Fibroblast of lung (primary cell): ENCODE measurements at regions not wholly inside any gene's neighbourhood (a gene's known extent, or its start where the extent isn't known, plus 50 kb on each side); places are given as distances from the start of the nearest gene placed in this dataset.
"Not testable (repeated sequence)": the region's sequence is repeated elsewhere in the genome, so short reads cannot be mapped to it uniquely, and the experiment has no call there.

Experiments
- DNase-seq, 2 donors: peaks; one replicate each; pipeline versions ENCODE4 v3.0.0 to v3.0.0-alpha.2; 2010; ENCODE audit warnings: low read depth in 2 of 2
- H2AFZ ChIP-seq: 2 replicates; pipeline ENCODE4 v1.5.1; 2012; ENCODE audit warnings: low read length, control low read depth, inconsistent platforms
- H3K27ac ChIP-seq: 2 replicates; pipeline ENCODE4 v1.5.1; 2011; ENCODE audit warnings: low read length, control low read depth; ENCODE audit not compliant: insufficient read depth
- H3K27me3 ChIP-seq: 2 replicates; pipeline ENCODE4 v1.5.1; 2011; ENCODE audit warnings: mild to moderate bottlenecking, low read length; ENCODE audit not compliant: control insufficient read depth, insufficient read depth
- H3K36me3 ChIP-seq: 2 replicates; pipeline ENCODE4 v1.5.1; 2011; ENCODE audit warnings: low read length; ENCODE audit not compliant: control insufficient read depth, insufficient read depth
- H3K4me1 ChIP-seq: 2 replicates; pipeline ENCODE4 v1.5.1; 2011; ENCODE audit warnings: low read length; ENCODE audit not compliant: control insufficient read depth, insufficient read depth; ENCODE audit errors: extremely low read depth
- H3K4me2 ChIP-seq: 2 replicates; pipeline ENCODE4 v1.5.1; 2011; ENCODE audit warnings: low read length, control low read depth; ENCODE audit not compliant: insufficient read depth; ENCODE audit errors: extremely low read depth
- H3K4me3 ChIP-seq, 4 experiments: fragments of 200-600 bp in 1 of 4; sonication (generic) in 1 of 4; replicated peaks in 1 of 4; 2 replicates each; pipeline ENCODE4 v1.5.1; 2011 to 2016; ENCODE audit warnings: low read length in 4 of 4, low read depth in 3 of 4, mild to moderate bottlenecking in 3 of 4, control low read depth in 2 of 4, inconsistent platforms in 1 of 4, mixed read lengths in 1 of 4; ENCODE audit not compliant: insufficient read depth in 1 of 4; ENCODE audit errors: control extremely low read depth in 1 of 4
- H3K79me2 ChIP-seq: 2 replicates; pipeline ENCODE4 v1.5.1; 2012; ENCODE audit warnings: mild to moderate bottlenecking, low read length, inconsistent platforms; ENCODE audit not compliant: control insufficient read depth, insufficient read depth
- H3K9ac ChIP-seq: 2 replicates; pipeline ENCODE4 v1.5.1; 2011; ENCODE audit warnings: mild to moderate bottlenecking, low read length, control low read depth; ENCODE audit not compliant: insufficient read depth
- H3K9me3 ChIP-seq: 2 replicates; pipeline ENCODE4 v1.5.1; 2012; ENCODE audit warnings: low read depth, low read length; ENCODE audit not compliant: control insufficient read depth, insufficient read depth
- H4K20me1 ChIP-seq: 2 replicates; pipeline ENCODE4 v1.5.1; 2011; ENCODE audit warnings: low read length; ENCODE audit not compliant: control insufficient read depth, insufficient read depth; ENCODE audit errors: extremely low read depth
- EZH2 ChIP-seq: IDR thresholded peaks from 2 replicates; pipeline ENCODE4 v1.5.1; 2012; ENCODE audit warnings: low read length, control low read depth, mild to moderate bottlenecking; ENCODE audit errors: missing control alignments
- TF ChIP-seq, protein P1 (sequence below), 2 donors: IDR thresholded peaks in 1 of 2; conservative IDR thresholded peaks in 1 of 2; 1 replicate in 1 of 2; 2 replicates in 1 of 2; pipeline ENCODE4 v1.5.1; 2011 to 2012; ENCODE audit warnings: low read length in 2 of 2, control low read depth in 1 of 2, inconsistent platforms in 1 of 2, low read depth in 1 of 2, mild to moderate bottlenecking in 1 of 2

DNA sequence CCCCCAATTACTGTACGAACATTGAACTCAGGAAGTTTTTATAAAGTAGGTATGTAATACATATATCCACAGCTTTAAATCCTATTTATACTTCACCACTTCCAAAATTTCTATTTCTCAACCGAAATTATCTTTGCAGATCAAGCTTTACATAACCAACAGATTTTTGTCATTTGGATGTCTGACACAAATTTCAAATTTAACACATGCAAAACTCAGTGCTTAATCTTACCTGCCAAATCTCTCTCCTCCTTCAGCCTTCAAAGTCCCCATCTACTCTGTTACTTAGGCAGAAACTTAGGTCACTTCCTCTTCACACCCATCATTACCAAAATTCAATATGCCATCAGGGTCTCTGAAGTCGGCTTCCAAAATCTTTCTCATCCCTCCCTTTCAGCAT, 990.1 kb upstream of the NRXN1 start:
- Histone ChIP-seq H2AFZ (no peak overlapping the region), H3K9ac (no peak overlapping the region), H3K4me1 (no peaks in the 10 kb centered on the region), H3K27me3 (no peaks in the 10 kb centered on the region), H3K4me2 (no peak overlapping the region), H3K9me3 (no peaks in the 10 kb centered on the region), H3K36me3 (no peaks in the 10 kb centered on the region), H4K20me1 (no peaks in the 10 kb centered on the region), H3K27ac (no peak overlapping the region), H3K4me3 (no peak overlapping the region), H3K79me2 (no peaks in the 10 kb centered on the region)
- DNase-seq, result no peak
- TF ChIP-seq, protein P1, sequence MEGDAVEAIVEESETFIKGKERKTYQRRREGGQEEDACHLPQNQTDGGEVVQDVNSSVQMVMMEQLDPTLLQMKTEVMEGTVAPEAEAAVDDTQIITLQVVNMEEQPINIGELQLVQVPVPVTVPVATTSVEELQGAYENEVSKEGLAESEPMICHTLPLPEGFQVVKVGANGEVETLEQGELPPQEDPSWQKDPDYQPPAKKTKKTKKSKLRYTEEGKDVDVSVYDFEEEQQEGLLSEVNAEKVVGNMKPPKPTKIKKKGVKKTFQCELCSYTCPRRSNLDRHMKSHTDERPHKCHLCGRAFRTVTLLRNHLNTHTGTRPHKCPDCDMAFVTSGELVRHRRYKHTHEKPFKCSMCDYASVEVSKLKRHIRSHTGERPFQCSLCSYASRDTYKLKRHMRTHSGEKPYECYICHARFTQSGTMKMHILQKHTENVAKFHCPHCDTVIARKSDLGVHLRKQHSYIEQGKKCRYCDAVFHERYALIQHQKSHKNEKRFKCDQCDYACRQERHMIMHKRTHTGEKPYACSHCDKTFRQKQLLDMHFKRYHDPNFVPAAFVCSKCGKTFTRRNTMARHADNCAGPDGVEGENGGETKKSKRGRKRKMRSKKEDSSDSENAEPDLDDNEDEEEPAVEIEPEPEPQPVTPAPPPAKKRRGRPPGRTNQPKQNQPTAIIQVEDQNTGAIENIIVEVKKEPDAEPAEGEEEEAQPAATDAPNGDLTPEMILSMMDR (conservative IDR thresholded peaks at IDR 0.05 in 1 of 2, IDR thresholded peaks at IDR 0.05 in 1 of 2; ENCODE audit: low read depth in 1 of 2, low read length in 2 of 2), result no peak
- TF ChIP-seq EZH2, result no peak

DNA sequence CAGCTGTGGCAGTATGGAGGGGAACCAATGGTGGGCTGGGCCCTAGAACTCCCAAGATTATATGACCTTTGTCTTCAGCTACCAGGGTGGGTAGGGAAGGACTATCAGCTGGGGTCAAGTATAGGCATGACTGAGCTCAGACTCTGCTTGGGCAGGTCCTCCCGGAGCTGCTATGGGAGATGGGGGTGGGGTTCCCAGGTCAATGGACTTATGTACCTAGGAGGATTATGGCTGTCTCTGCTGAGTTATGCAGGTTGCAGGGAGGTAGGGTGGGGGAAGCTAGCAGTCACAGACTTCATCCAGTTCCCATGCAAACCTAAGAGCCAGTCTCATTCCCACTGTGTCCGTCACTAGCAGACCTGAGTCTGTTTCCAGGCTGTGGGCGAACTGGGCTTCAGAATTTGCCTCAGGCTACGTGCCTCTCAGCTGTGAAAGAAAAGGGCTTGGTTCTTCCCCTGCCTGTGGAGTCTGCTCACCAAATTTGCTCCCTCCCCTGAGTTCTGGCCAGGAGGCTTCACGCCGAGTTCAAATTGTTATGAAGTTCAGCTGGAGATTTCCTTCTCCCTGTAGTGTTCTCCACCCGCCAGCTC, 985.8 kb upstream of the NRXN1 start:
- H3K4me3 ChIP-seq, result no peak overlapping the region
- no peaks in the 10 kb centered on the region for H4K20me1 ChIP-seq
- no peak for DNase-seq
- H2AFZ ChIP-seq, result no peak overlapping the region
- H3K4me2 ChIP-seq, result no peak overlapping the region
- no peaks in the 10 kb centered on the region for H3K4me1 ChIP-seq
- H3K9me3 ChIP-seq, result no peaks in the 10 kb centered on the region
- TF ChIP-seq EZH2, result no peak
- TF ChIP-seq, protein P1 (conservative IDR thresholded peaks at IDR 0.05 in 1 of 2, IDR thresholded peaks at IDR 0.05 in 1 of 2; ENCODE audit: low read depth in 1 of 2, low read length in 2 of 2), result no peak
- H3K9ac ChIP-seq, result no peak overlapping the region
- no peaks in the 10 kb centered on the region for H3K79me2 ChIP-seq
- no peaks in the 10 kb centered on the region for H3K27me3 ChIP-seq
- H3K36me3 ChIP-seq, result no peaks in the 10 kb centered on the region
- H3K27ac ChIP-seq, result no peak overlapping the region

DNA sequence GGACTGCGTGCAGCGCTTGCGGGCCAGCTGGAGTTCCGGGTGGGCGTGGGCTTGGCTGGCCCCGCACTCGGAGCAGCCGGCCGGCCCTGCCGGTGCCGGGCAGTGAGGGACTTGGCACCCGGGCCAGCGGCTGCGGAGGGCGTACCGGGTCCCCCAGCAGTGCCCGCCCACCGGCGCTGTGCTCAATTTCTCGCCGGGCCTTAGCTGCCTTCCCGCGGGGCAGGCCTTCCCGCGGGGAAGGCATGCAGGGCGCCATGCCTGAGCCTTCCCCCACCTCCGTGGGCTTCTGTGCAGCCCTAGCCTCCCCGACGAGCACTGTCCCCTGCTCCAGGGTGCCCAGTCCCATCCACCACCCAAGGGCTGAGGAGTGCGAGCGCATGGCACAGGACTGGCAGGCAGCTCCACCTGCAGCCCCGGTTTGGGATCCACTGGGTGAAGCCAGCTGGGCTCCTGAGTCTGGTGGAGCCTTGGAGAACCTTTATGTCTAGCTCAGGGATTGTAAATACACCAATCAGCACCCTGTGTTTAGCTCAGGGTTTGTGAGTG, 975.0 kb upstream of the NRXN1 start:
- not testable (repeated sequence) for H4K20me1 ChIP-seq, H3K27ac ChIP-seq, H3K9ac ChIP-seq, H2AFZ ChIP-seq, H3K4me3 ChIP-seq, H3K4me1 ChIP-seq, H3K9me3 ChIP-seq, H3K36me3 ChIP-seq, DNase-seq, H3K27me3 ChIP-seq, H3K79me2 ChIP-seq, H3K4me2 ChIP-seq
